Panc1 (cell line): ENCODE measurements at regions not wholly inside any gene's neighbourhood (a gene's known extent, or its start where the extent isn't known, plus 50 kb on each side); places are given as distances from the start of the nearest gene placed in this dataset.

ENCODE experiments used
- CTCF ChIP-seq: fragments of 450-650 bp; IDR thresholded peaks from 2 replicates; pipeline ENCODE4 v1.5.1; 2017; ENCODE audit warnings: mild to moderate bottlenecking
- POLR2AphosphoS5 ChIP-seq: IDR thresholded peaks from 2 replicates; pipeline ENCODE4 v1.6.1; 2012; ENCODE audit warnings: mild to moderate bottlenecking, low read depth, low read length, moderate library complexity
- REST ChIP-seq, 2 experiments: IDR thresholded peaks; 2 replicates each; pipeline ENCODE4 v1.6.1; 2011 to 2012; ENCODE audit warnings: low read depth in 2 of 2, control low read depth in 1 of 2, low read length in 1 of 2, mild to moderate bottlenecking in 1 of 2, moderate library complexity in 1 of 2; ENCODE audit not compliant: insufficient read depth in 1 of 2

GRCh38 chr7:138286846-138287245 lies 173.2 kb upstream of the TRIM24 start:
- TF ChIP-seq POLR2AphosphoS5 (no peak), CTCF (no peak), REST (IDR thresholded peaks at IDR 0.05; ENCODE audit: insufficient read depth in 1 of 2, low read depth in 2 of 2, low read length in 1 of 2) (no peak)
